GM19395 (cell line): ENCODE measurements at regions not wholly inside any gene's neighbourhood (a gene's known extent, or its start where the extent isn't known, plus 50 kb on each side); places are given as distances from the start of the nearest gene placed in this dataset.

Experiments used
- ATAC-seq: cut with Tn5 transposase; IDR thresholded peaks from one replicate; pipeline ENCODE4 v1.9.1; 2021; ENCODE audit warnings: mild to moderate bottlenecking, moderate library complexity; ENCODE audit not compliant: unreplicated experiment

- no peak for ATAC-seq
Observed at GRCh38 chr16:77132051-77132618, 58.9 kb upstream of the MON1B start.

- ATAC-seq, result no peak
Observed at GRCh38 chr16:77133706-77134105, 57.3 kb upstream of the MON1B start.

- no peak for ATAC-seq
Observed at GRCh38 chr16:77137045-77137444, 53.9 kb upstream of the MON1B start.
